SK-N-SH (cell line): ENCODE measurements at regions not wholly inside any gene's neighbourhood (a gene's known extent, or its start where the extent isn't known, plus 50 kb on each side); places are given as distances from the start of the nearest gene placed in this dataset.

ENCODE experiments used
- CTCF ChIA-PET: fragments of 300-600, 350-600 bp; formaldehyde crosslinking; extraction: SDS; loops from one replicate; lab custom pipeline; 2021; lab: Yijun Ruan, JAX
- POLR2A ChIA-PET: fragments of 350-600 bp; sonication (Branson Sonifier 250); formaldehyde crosslinking; extraction: SDS; loops from one replicate; lab custom pipeline; 2020; ENCODE audit warnings: antibody characterized with exemption, inconsistent platforms; lab: Yijun Ruan, JAX
- DNase-seq: peaks from one replicate; pipeline ENCODE4 v3.0.0; 2012
- H2AFZ ChIP-seq: fragments of 200-600 bp; sonication (generic); 2 replicates; pipeline ENCODE4 v1.8.1; 2016; ENCODE audit warnings: antibody characterized with exemption, mild to moderate bottlenecking, low read depth
- H3F3A ChIP-seq: fragments of 200-600 bp; sonication (generic); replicated peaks from 2 replicates; pipeline ENCODE3; 2016; ENCODE audit warnings: antibody characterized with exemption, mild to moderate bottlenecking; ENCODE audit not compliant: insufficient read depth
- H3K27ac ChIP-seq, 2 experiments: fragments of 200-500 bp in 1 of 2; fragments of 200-600 bp in 1 of 2; sonication (Bioruptor generic) in 1 of 2; sonication (generic), shearing (Covaris generic) in 1 of 2; 2 replicates each; pipeline versions ENCODE4 v1.5.1 to v1.6.1; 2014 to 2016; ENCODE audit warnings: low read depth in 2 of 2, inconsistent platforms in 1 of 2, low read length in 1 of 2, mild to moderate bottlenecking in 1 of 2, mixed read lengths in 1 of 2
- H3K27me3 ChIP-seq: fragments of 200-600 bp; sonication (generic), shearing (Covaris generic); 2 replicates; pipeline ENCODE4 v1.6.1; 2016; ENCODE audit warnings: mixed run types; ENCODE audit not compliant: insufficient read depth
- H3K36me3 ChIP-seq, 2 experiments: fragments of 200-500 bp in 1 of 2; fragments of 200-600 bp in 1 of 2; sonication (Bioruptor generic) in 1 of 2; sonication (generic) in 1 of 2; replicated peaks in 1 of 2; 2 replicates each; pipeline versions ENCODE3 to v1.5.1; 2014 to 2016; ENCODE audit warnings: low read length in 1 of 2, mild to moderate bottlenecking in 1 of 2; ENCODE audit not compliant: insufficient read depth in 2 of 2, control insufficient read depth in 1 of 2
- H3K4me1 ChIP-seq, 2 experiments: fragments of 200-500 bp in 1 of 2; fragments of 200-600 bp in 1 of 2; sonication (Bioruptor generic) in 1 of 2; sonication (generic), shearing (Covaris generic) in 1 of 2; 2 replicates each; pipeline versions ENCODE4 v1.5.1 to v1.6.1; 2014 to 2016; ENCODE audit warnings: low read depth in 1 of 2, low read length in 1 of 2, mixed run types in 1 of 2; ENCODE audit not compliant: insufficient read depth in 2 of 2, control insufficient read depth in 1 of 2
- H3K4me2 ChIP-seq: fragments of 200-600 bp; sonication (generic), shearing (Covaris generic); 2 replicates; pipeline ENCODE4 v1.6.1; 2017; ENCODE audit warnings: mixed run types
- H3K4me3 ChIP-seq, 2 experiments: fragments of 200-500 bp in 1 of 2; fragments of 200-600 bp in 1 of 2; sonication (Bioruptor generic) in 1 of 2; sonication (generic), shearing (Covaris generic) in 1 of 2; 2 replicates each; pipeline versions ENCODE4 v1.5.1 to v1.8.1; 2014 to 2016; ENCODE audit warnings: low read depth in 2 of 2, inconsistent platforms in 1 of 2, low read length in 1 of 2, mild to moderate bottlenecking in 1 of 2, mixed read lengths in 1 of 2, moderate library complexity in 1 of 2
- H3K79me2 ChIP-seq: fragments of 200-600 bp; sonication (generic); 2 replicates; pipeline ENCODE4 v1.8.1; 2017; ENCODE audit warnings: mild to moderate bottlenecking; ENCODE audit not compliant: insufficient read depth
- H3K9ac ChIP-seq: fragments of 200-600 bp; sonication (generic); 2 replicates; pipeline ENCODE4 v1.6.1; 2017; ENCODE audit warnings: mixed run types
- H3K9me2 ChIP-seq: fragments of 200-600 bp; sonication (generic); 2 replicates; pipeline ENCODE4 v1.6.1; 2017; ENCODE audit warnings: mixed run types
- H3K9me3 ChIP-seq: fragments of 200-600 bp; sonication (generic); 2 replicates; pipeline ENCODE4 v1.6.1; 2017; ENCODE audit warnings: mixed run types, mild to moderate bottlenecking, moderate library complexity
- H4K20me1 ChIP-seq: fragments of 200-600 bp; sonication (generic); 2 replicates; pipeline ENCODE4 v1.6.1; 2017; ENCODE audit warnings: mild to moderate bottlenecking, mixed run types; ENCODE audit not compliant: insufficient read depth
- CHD2 ChIP-seq: fragments of 150-350 bp; IDR thresholded peaks from 2 replicates; pipeline ENCODE4 v1.6.1; 2018; ENCODE audit warnings: low read length; ENCODE audit not compliant: partially characterized antibody
- ELF1 ChIP-seq: IDR thresholded peaks from 2 replicates; pipeline ENCODE4 v1.4.0; 2012
- EZH2phosphoT487 ChIP-seq: fragments of 200-600 bp; sonication (generic); IDR thresholded peaks from 2 replicates; pipeline ENCODE4 v1.6.1; 2017; ENCODE audit warnings: low read depth, mixed run types, mild to moderate bottlenecking, antibody characterized with exemption, moderate library complexity, borderline replicate concordance
- IRF3 ChIP-seq: fragments of 150-350 bp; IDR thresholded peaks from 2 replicates; pipeline ENCODE4 v1.6.1; 2016; ENCODE audit warnings: mild to moderate bottlenecking, low read depth, low read length
- MEF2A ChIP-seq: IDR thresholded peaks from 2 replicates; pipeline ENCODE4 v1.4.0; 2012; ENCODE audit warnings: low read depth, borderline replicate concordance
- MXI1 ChIP-seq: IDR thresholded peaks from 2 replicates; pipeline ENCODE4 v1.6.1; 2012; ENCODE audit warnings: mild to moderate bottlenecking, low read depth, low read length, improper control_type of control experiment
- NRF1 ChIP-seq: IDR thresholded peaks from 2 replicates; pipeline ENCODE4 v1.6.1; 2012; ENCODE audit warnings: low read depth, mild to moderate bottlenecking, low read length
- RCOR1 ChIP-seq: fragments of 150-350 bp; IDR thresholded peaks from 2 replicates; pipeline ENCODE4 v1.6.1; 2017; ENCODE audit warnings: antibody characterized with exemption, low read length
- REST ChIP-seq: IDR thresholded peaks from 2 replicates; pipeline ENCODE4 v1.6.1; 2012; ENCODE audit warnings: mild to moderate bottlenecking, low read depth, low read length, moderate library complexity
- RFX5 ChIP-seq: IDR thresholded peaks from 2 replicates; pipeline ENCODE4 v1.6.1; 2012; ENCODE audit warnings: mild to moderate bottlenecking, improper control_type of control experiment, low read length
- SMC3 ChIP-seq: IDR thresholded peaks from 2 replicates; pipeline ENCODE4 v1.6.1; 2012; ENCODE audit warnings: low read depth, low read length, improper control_type of control experiment
- TCF12 ChIP-seq: IDR thresholded peaks from 2 replicates; pipeline ENCODE4 v1.4.0; 2012
- USF2 ChIP-seq: fragments of 150-350 bp; IDR thresholded peaks from 2 replicates; pipeline ENCODE4 v1.6.1; 2017; ENCODE audit warnings: antibody characterized with exemption, low read length, low read depth, borderline replicate concordance
- YY1 ChIP-seq: IDR thresholded peaks from 2 replicates; pipeline ENCODE4 v1.4.0; 2012; ENCODE audit warnings: low read depth, mild to moderate bottlenecking
- ZBTB33 ChIP-seq: IDR thresholded peaks from 2 replicates; pipeline ENCODE4 v1.4.0; 2012; ENCODE audit warnings: low read depth, borderline replicate concordance
- WGBS: methylation state at CpG from one replicate; pipeline ENCODE4 v1.1.6; 2017; ENCODE audit warnings: low lambda C conversion rate; 5-methylcytosine and 5-hydroxymethylcytosine counted together

GRCh38 chr1:36714301-36714700, 231.6 kb upstream of the CSF3R start (continued):
- TF ChIP-seq RCOR1, result no peak
- no peak for TF ChIP-seq MXI1
- TF ChIP-seq ELF1, result no peak
- no peak for TF ChIP-seq SMC3
- TF ChIP-seq, all 33 proteins: peak for 0

GRCh38 chr1:36711480-36711879, 228.8 kb upstream of the CSF3R start:
- no peak for TF ChIP-seq USF2
- no peak for TF ChIP-seq RCOR1
- TF ChIP-seq ZBTB33, result no peak
- Histone ChIP-seq H3K9me3 (no peaks in the 10 kb centered on the region), H3K9ac (no peak overlapping the region), H3K79me2 (no peaks in the 10 kb centered on the region), H3K27ac (no peak overlapping the region), H3K4me2 (no peak overlapping the region), H2AFZ (no peak overlapping the region), H3K9me2 (no peaks in the 10 kb centered on the region), H4K20me1 (no peaks in the 10 kb centered on the region), H3F3A (no peaks in the 10 kb centered on the region), H3K36me3 (no peaks in the 10 kb centered on the region), H3K4me3 (no peak overlapping the region), H3K4me1 (peaks cover 0 to 4% of the 10 kb centered on the region in 2 experiments; a peak in 2 of 4 replicates), H3K27me3 (no peaks in the 10 kb centered on the region)
- ChIA-PET POLR2A (interaction anchor here (0.7 kb wide), 1 partner anchor 15 kb away, joined by 3 read pairs; no protein-coding TSS in a partner anchor), CTCF (interaction anchor here (1.2 to 1.6 kb wide), 3 partner anchors 16 to 199 kb away, joined by 3 to 4 read pairs (median 3); no protein-coding TSS in a partner anchor)
- no peak for DNase-seq
- WGBS, result 20% methylated on average over 2 of the region's 2 CpGs

- H3K27ac ChIP-seq, result no peak overlapping the region
- H3K27me3 ChIP-seq, result no peaks in the 10 kb centered on the region
- no peak overlapping the region for H3K4me3 ChIP-seq
- no peaks in the 10 kb centered on the region for H3F3A ChIP-seq
- no peaks in the 10 kb centered on the region for H4K20me1 ChIP-seq
- no peak overlapping the region for H3K9ac ChIP-seq
- POLR2A ChIA-PET, result interaction anchor here (0.7 kb wide), 1 partner anchor 16 kb away, joined by 3 read pairs; no protein-coding TSS in a partner anchor
- no peaks in the 10 kb centered on the region for H3K36me3 ChIP-seq
- no peaks in the 10 kb centered on the region for H3K79me2 ChIP-seq
- no peak overlapping the region for H2AFZ ChIP-seq
- DNase-seq, result no peak
- peaks cover 0 to 4% of the 10 kb centered on the region in 2 experiments; a peak in 2 of 4 replicates for H3K4me1 ChIP-seq
- CTCF ChIA-PET, result interaction anchor here (0.6 to 2.3 kb wide), 7 partner anchors 17 to 547 kb away, joined by 3 to 11 read pairs (median 4); no protein-coding TSS in a partner anchor
- no peaks in the 10 kb centered on the region for H3K9me3 ChIP-seq
- H3K9me2 ChIP-seq, result no peaks in the 10 kb centered on the region
- no peak overlapping the region for H3K4me2 ChIP-seq
- WGBS, result 20% methylated on average over 5 of the region's 5 CpGs
- no peak for TF ChIP-seq CHD2
- TF ChIP-seq TCF12, result no peak
- no peak for TF ChIP-seq NRF1
- TF ChIP-seq REST, result no peak
- no peak for TF ChIP-seq MEF2A
- TF ChIP-seq RFX5, result no peak
- no peak for TF ChIP-seq YY1
- no peak for TF ChIP-seq EZH2phosphoT487
- TF ChIP-seq ZBTB33, result no peak
- no peak for TF ChIP-seq IRF3
- no peak for TF ChIP-seq MXI1
Observed at GRCh38 chr1:36710951-36711350, 228.2 kb upstream of the CSF3R start.
